DMS53 treated with DMSO at 0.1 percent for 48 hours (cell line): ENCODE measurements at regions not wholly inside any gene's neighbourhood (a gene's known extent, or its start where the extent isn't known, plus 50 kb on each side); places are given as distances from the start of the nearest gene placed in this dataset.
"Not testable (repeated sequence)": the region's sequence is repeated elsewhere in the genome, so short reads cannot be mapped to it uniquely, and the experiment has no call there.

Experiments
- DNase-seq: peaks from one replicate; lab custom pipeline; 2025; ENCODE audit not compliant: unreplicated experiment; lab: John Stamatoyannopoulos, UW

DNA sequence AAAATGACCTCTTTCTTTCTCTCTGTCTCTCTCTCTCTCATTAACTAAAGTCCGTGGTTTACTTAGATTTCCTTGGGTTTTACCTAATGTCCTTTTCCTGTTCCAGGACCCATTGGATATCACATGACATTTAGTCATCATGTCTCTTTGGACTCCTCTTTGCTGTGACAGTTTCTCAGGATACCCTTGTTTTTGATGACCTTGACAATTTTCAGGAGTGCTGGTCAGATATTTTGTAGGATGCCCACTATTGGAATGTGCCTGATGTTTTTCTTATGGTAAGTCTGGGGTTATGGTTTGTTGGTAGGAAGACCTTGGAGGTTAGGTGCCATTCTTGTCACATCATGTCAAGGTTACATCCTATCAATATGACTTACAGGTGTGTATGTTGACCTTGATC lies 199.2 kb upstream of the HTR1E start:
- no peak for DNase-seq

DNA sequence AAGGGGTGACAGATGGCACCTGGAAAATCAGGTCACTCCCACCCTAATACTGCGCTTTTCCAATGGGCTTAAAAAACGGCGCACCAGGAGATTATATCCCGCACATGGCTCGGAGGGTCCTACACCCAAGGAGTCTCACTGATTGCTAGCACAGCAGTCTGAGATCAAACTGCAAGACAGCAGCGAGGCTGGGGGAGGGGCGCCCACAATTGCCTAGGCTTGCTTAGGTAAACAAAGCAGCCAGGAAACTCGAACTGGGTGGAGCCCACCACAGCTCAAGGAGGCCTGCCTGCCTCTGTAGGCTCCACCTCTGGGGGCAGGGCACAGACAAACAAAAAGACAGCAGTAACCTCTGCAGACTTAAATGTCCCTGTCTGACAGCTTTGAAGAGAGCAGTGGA lies 205.7 kb upstream of the HTR1E start:
- DNase-seq: not testable (repeated sequence)

DNA sequence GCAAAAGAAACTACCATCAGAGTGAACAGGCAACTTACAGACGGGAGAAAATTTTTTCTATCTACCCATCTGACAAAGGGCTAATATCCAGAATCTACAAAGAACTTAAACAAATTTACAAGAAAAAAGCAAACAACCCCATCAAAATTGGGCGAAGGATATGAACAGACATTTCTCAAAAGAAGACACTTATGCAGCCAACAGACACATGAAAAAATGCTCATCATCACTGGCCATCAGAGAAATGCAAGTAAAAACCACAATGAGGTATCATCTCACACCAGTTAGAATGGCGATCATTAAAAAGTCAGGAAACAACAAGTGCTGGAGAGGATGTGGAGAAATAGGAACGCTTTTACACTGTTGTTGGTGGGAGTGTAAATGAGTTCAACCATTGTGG lies 206.6 kb upstream of the HTR1E start:
- not testable (repeated sequence) for DNase-seq

DNA sequence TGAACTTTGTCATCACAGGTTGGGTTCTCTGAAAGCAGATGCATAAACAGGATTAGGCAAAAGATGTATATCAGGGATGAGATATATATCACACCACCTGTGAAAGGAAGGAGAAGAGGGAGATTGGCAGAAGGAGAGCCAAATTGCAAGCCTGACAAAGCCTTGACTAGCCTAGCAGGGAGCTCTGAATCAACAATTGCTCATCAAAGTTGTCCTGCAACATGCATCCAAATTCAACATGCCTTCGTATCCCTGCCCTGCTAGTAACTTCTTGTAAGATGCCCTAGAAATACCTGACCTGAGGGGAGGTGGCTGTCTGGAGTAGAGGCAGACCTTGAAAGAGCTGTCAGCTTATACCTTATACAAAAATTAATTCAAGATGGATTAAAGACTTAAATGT lies 207.1 kb upstream of the HTR1E start:
- no peak for DNase-seq

DNA sequence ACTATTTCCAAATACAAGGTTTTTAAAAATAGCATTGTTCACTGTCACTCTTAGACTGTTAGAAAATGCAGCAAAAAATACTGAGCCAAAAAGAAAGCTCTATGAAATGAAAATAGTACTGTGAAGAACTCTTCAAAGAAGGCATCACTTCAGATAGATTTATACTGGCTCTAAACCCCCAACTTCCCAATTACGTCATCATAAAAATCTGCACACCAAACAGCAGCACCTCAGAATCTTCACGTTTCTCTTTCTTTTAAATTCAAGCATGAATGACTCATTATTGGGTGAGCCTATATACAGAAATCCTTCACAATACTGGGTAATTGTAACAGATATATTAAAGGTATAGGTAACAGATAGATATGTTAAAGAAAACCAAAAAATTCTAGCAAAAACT lies 208.4 kb upstream of the HTR1E start:
- no peak for DNase-seq

DNA sequence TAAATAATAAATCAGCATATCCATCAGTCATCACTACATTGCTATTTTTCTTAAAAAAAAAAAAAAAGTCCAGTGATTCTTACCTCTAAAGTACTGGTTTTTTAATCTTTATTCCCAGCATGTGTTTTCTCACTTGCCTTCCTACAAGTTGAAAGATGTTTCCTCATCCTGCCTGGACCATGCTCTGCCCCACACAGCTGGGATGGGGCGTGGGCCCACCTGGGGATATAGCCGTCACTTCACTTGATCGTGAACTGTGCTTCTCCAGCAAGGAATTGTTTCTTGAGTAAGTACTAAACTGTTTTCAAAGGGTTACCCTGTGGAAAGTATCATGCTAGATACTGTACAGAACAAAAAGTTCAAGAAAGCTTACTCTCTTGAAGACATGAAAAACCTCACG lies 212.6 kb upstream of the HTR1E start:
- no peak for DNase-seq

DNA sequence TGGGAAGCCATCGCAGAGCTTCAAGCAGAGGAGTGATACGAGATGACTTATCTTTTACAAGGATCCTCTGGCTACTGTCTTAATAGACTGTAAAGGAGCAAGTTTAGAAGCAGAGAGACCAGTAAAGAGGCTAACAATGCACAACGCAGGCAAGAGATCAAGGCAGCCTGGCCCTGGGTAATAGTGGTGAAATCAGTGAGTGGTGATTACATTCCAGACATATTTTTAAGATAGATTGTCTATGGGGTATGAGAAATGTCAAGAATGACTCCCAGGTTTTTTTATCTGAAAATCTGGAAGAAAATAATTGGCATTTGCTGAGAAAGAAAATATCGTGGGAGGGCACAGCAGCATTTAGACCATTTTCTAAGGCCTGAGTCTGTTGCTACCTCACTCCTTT lies 213.6 kb upstream of the HTR1E start:
- DNase-seq: no peak

DNA sequence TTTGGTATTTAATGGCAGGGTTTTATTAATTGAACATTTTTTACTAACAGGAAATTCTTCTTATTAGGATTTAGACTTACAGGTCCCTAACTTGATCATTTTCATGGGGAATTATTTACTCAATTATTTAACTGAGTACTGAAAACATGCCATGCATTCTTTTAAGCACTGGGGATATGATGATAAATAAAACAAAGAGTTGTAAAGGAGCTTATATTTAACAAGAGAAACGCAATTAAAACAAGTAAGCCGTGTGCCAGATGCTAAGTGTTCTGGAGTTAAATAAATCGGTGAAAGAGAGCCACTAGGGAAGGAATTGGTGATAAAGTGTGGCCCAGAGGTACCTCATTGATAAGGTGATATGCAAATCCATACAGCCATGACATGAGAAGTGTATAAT lies 214.2 kb upstream of the HTR1E start:
- no peak for DNase-seq

DNA sequence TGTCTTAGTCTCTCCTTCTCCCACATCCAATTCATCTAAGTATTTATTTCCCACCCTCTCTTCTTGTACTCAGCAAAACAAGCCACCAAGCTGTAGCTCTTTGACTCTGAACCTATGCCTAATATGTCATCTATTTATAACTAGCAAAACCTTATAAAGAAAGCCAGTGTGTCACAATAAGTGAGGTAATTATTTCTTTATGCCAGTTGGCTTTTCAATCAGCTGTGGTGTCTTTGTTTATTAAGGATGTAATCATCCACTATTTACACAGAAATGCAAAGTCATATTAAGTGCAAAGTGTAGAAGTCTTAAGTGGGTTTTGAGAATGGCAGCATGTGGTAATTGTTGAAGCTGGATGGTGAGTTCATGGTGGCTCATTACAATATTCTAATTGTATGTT lies 215.2 kb upstream of the HTR1E start:
- DNase-seq: no peak

DNA sequence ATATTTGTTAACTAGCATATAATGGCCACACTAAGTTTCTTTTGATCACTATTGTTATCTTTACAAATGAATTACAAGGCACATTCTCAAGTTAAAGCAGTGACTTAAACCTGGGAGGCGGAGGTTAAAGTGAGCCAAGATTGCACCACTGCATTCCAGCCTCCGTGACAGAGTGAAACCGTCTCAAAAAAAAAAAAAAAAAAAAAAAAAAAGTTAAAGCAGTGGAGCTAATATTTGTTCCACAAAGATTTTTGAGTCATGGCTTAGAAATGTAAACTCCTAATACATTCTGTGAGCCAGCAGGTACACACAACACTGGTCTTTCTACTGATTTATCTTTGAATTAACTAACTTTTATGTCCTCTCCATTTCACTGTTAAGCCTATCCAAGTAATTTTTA lies 221.7 kb upstream of the HTR1E start:
- no peak for DNase-seq

DNA sequence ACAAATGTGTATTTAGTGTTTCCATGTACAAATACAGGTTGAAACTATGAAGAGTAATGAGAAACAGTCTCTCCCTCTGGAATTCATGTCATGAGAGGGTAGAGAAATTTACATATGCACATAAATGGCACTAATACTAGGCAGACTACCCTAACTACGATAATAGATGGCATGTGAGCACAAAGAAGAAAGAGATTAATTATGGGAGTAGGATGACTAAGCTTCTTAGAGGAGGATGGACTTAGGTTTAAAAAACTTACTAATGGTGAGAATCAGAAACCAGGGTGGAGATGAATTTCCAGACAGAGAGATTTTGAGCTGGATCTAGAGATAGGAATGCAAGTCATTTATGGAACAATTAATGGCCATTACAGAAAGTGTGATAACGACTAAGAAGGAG lies 225.3 kb upstream of the HTR1E start:
- DNase-seq: no peak

DNA sequence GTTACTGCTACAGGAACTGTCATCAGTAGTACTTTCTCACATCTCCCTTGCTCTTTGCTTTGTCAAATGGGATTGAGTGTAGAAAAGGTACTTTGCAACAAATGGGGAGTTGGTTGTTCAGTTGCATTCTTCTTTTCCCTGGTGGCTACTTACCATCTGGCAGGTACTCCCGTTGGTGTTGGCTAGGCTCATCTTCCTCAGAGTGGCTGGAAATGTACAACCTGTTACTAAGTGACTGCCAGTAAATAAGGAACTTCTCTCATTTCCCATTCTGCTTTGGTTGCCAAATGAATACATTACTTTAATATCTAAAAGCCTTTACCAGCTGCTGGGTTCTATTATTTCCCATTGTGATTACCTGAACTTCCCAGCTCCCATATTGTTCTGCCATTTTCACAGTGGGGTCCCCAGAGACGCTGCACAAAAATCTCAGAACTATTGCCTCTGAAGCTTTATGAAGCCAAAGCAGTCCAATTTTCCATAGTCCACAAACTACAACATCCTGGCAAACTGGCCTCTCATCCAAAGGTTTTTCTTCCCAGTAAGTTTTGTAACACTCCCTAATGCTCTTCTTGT lies 229.7 kb upstream of the HTR1E start:
- DNase-seq: no peak

DNA sequence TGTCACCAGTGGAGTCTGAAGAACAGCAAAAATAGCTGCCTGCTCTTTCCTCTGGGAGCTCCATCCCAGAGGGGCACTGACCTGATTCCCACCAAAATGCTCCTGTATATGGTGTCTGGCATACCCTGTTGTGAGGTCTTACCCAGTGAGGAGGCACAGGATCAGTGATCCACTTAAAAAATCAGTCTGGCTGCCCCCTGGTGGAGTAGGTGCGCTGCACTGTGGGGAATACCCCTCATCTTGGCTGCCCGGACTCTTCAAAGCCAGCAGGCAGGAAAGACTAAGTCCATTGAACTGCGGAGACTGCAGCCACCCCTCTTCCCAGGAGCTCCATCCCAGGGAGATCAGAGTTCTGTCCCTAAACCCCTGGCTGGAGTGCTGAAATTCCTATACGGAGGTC lies 230.9 kb upstream of the HTR1E start:
- no peak for DNase-seq

DNA sequence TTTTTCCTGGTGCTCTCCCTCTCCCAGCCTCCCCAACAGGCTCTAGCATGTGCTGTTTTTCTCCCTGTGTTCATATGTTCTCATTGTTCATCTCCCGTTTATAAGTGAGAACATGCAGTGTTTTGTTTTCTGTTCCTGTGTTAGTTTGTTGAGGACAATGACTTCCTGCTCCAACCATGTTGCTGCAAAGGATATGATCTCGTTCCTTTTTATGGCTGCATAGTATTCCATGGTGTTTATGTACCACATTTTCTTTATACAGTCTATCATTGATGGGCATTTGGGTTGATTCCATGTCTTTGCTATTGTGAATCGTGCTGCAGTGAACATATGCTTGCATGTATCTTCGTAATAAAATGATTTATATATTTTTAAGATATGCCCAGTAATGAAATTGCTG lies 236.1 kb upstream of the HTR1E start:
- DNase-seq: not testable (repeated sequence)

DNA sequence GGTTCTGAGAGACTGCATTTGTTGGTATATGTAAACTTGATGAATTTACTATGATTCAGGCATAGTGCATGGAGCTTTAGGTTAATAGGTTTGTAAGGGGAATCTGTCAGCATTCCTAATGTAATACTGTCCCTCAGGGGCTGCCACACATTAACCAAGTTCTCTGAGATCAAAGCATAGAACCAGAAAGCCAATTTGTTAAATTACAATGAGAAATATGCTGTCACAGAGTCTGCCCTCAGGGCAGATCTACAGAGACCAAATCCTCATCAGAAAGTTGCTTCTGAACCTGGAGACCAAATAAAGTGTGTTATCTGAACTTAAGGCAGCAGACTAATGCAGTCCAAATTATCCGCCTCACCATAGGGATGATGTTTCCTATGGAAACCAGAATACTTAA lies 250.8 kb upstream of the HTR1E start:
- DNase-seq: no peak

DNA sequence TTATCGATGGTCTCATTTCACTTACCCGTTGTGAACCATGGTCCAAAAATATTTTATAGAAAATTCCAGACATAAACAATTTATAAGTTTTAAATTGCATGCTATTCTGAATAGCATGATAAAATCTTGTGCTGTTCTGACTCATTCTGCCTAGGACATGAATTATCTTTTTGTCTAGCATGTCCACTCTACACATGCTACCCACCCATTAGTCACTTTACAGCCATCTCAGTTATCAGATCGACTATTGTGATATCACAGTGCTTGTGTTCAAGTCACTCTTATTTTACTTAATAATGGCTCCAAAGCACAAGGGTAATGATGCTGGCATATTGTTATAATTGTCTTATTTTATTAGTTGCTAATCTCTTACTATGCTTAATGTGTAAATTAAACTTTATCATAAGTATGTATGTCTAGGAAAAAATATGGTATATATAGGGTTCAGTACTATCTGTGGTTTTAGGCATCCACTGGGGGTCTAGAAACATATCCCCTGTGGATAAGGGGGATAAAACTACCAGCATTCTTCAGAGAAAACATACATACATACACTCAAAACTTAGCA lies 252.0 kb upstream of the HTR1E start:
- DNase-seq: no peak

DNA sequence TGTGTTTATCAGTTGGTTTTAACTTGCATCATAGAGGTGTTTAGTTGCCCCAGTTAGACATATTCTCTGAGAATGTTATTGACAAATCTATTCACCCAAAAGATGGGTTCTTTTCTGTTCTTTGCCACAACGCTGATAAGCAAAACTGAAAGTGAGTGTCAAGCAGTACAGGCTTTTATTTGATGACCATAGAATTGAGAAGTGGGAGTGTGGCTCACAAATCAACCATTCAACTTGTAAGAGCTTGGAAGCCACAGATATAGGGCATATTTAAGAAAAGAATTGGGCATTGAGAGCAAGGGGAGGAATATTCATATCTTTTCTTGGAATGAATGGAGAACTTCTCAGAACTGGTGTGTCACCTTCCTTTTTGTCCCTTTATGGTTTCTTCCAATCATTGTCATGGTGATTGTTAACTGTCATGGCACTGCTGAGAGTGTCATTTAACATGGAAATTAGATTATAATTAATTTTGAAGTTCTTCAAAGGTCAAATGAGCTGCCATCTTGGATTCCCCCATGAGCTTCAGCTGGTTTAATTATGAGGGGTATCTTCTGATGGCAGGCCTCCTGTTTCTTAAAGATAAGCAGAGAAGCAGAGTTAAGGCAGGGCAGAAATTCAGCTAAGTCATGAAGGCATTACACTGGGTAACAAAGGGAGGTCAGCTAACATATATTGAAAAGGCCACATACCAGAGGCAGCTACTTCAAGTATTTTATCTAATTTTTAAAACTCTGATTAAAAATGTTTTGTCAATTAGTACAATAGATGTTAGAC lies 254.0 kb upstream of the HTR1E start:
- DNase-seq: no peak

DNA sequence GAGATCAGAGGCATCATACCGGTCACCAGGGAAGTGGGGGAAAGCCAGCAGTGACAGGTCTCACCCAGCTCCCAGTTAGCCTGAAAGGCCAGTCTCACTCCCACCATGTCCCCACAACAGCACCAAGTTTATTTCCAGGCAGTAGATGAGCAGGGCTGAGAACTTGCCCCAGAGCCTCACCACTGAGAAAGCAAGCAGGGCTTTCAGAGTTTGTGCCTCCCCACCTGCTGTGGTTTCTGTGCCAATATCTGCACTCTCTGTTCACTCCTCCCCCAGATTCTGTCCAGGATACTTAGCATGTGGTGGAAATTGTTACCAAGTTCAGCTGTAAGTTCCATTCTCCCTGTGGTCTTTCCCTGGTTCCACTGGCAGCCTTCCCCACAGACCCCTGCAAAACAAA lies 255.0 kb upstream of the HTR1E start:
- DNase-seq: no peak

DNA sequence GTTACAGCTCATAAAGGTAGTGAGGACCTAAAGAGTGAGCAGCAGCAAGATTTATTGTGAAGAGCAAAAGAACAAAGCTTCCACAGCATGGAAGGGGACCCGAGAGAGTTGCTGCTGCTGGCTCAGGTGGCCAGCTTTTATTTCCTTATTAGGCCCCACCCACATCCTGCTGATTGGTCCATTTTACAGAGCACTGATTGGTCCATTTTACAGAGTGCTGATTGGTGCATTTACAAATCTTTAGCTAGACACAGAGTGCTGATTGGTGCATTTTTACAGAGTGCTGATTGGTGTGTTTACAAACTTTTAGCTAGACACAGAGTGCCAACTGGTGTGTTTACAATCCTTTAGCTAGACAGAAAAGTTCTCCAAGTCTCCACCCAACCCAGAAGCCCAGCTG lies 256.2 kb upstream of the HTR1E start:
- DNase-seq: not testable (repeated sequence)

DNA sequence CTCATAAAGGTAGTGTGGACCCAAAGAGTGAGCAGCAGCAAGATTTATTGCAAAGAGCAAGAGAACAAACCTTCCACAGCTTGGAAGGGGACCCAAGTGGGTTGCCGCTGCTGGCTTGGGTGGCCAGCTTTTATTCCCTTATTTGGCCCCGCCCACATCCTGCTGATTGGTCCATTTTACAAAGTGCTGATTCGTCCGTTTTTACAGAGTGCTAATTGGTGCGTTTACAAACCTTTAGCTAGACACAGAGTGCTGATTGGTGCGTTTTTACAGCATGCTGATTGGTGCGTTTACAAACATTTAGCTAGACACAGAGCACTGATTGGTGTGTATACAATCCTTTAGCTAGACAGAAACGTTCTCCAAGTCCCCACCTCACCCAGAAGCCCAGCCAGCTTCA lies 265.2 kb upstream of the HTR1E start:
- DNase-seq: not testable (repeated sequence)

DNA sequence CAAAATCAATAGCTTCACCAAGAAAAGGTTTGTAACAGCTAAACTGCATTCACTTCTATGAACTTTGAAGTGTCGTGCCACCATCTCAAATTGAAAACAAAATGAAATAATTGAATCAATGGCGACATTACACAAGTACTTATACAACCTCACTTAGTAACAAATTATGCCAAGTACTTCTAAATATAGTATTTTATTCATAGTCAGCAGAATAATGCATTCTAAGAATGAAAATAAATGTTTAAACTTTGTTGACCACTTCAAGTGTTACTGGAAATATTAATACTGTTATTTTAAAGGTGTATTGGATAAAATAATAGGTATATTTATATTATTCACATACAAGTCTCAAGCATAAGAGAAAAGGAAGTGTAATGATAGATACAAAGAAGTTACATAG lies 280.1 kb upstream of the HTR1E start:
- no peak for DNase-seq

DNA sequence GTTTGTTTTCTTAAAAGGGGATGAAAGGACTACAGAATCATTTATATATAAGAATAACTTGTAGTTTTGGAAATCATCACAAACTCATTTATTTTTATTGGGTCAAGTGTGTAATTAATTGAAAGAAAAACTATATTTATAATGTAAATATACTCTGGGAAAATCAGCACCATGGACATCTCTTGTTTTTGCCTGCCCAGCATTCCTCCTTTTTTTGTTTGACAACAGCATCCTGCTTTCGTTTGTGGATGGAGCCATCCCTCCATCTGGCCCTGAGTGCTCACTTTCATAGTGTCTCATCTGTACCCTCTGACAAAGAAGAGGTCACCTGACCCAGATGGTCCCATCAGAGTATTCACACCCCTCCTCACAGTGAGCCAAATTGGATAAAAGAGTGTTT lies 308.2 kb upstream of the HTR1E start:
- no peak for DNase-seq

DNA sequence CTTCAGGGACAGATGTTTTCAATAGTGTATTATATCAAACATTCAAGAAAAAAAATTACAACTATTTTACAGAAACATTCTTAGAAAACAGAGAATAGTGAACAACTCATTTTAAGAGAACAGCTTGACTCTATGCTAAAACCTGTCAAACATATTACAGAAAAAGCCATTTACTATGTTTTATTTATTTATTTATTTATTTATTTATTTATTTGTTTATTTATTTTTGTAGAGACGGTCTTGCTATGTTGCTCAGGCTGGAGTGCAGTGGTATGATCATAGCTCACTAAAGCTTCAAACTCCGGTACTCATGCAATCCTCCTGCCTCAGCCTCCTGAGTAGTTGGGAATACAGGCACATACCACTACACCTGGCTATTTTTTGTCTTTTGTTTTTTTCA lies 317.9 kb upstream of the HTR1E start:
- DNase-seq: no peak
